Mammary epithelial cell (primary cell): ENCODE measurements at regions not wholly inside any gene's neighbourhood (a gene's known extent, or its start where the extent isn't known, plus 50 kb on each side); places are given as distances from the start of the nearest gene placed in this dataset.

Experiments used
- CTCF ChIP-seq, 2 donors: IDR thresholded peaks in 1 of 2; conservative IDR thresholded peaks in 1 of 2; 2 replicates each; pipeline ENCODE4 v1.5.1; 2011 to 2012; ENCODE audit warnings: inconsistent platforms in 2 of 2, low read length in 2 of 2, mild to moderate bottlenecking in 2 of 2, control low read depth in 1 of 2, low read depth in 1 of 2; ENCODE audit not compliant: insufficient read depth in 1 of 2; ENCODE audit errors: extremely low read depth in 1 of 2
- EZH2 ChIP-seq: IDR thresholded peaks from 2 replicates; pipeline ENCODE4 v1.6.1; 2012; ENCODE audit warnings: low read length, inconsistent platforms, borderline replicate concordance

DNA sequence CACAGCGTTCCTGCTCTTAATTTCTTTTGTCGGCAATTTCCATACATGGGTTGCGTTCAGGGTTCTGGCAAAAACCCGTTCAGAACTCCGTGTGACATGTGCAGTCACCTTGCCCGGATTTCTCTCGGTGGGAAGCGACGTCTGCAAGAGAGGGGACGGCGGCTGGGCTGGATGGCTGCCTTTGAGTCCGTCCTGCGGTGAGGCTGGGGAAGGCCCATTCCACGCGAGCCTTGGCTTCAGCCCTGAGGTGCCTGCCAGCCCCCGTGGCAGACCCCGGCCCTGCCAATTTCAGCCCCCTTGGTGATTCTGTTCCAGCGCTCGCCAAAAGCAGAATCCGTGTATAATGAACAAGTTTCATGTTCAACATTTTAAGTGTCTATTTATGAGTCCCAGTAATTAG, 72.6 kb upstream of the TSHZ3 start:
- no peak for TF ChIP-seq CTCF (conservative IDR thresholded peaks at IDR 0.05 in 1 of 2, IDR thresholded peaks at IDR 0.05 in 1 of 2; ENCODE audit: extremely low read depth in 1 of 2, insufficient read depth in 1 of 2, low read depth in 1 of 2, low read length in 2 of 2)
- TF ChIP-seq EZH2: no peak
